ENCODE measurements at regions not wholly inside any gene's neighbourhood (a gene's known extent, or its start where the extent isn't known, plus 50 kb on each side); places are given as distances from the start of the nearest gene placed in this dataset.

GRCh38 chr3:107436029-107436428 is 58.8 kb downstream of the CCDC54 start:
- no peak overlapping the region for H4K5ac ChIP-seq (ENCODE audit: insufficient read length, low read depth, low read length)
- H4K20me1 ChIP-seq (replicated peaks in 1 of 2; ENCODE audit: control insufficient read depth in 1 of 2, insufficient read depth in 2 of 2, low read length in 2 of 2) = no peaks in the 10 kb centered on the region
- H2BK5ac ChIP-seq (ENCODE audit: low read depth, low read length) = no peak overlapping the region
- ChIA-PET POLR2A (ENCODE audit: partially characterized antibody) (no interaction called here), CTCF (ENCODE audit: partially characterized antibody) (interaction anchor here (0.9 kb wide), 1 partner anchor 25 kb away, joined by 4 read pairs; no protein-coding TSS in a partner anchor)
- H3K14ac ChIP-seq (ENCODE audit: insufficient read length) = no peak overlapping the region
- H3K23ac ChIP-seq (ENCODE audit: insufficient read length) = no peak overlapping the region
- H2AFZ ChIP-seq (ENCODE audit: low read length) = no peak overlapping the region
- no peak overlapping the region for H3K9ac ChIP-seq (replicated peaks in 1 of 4; ENCODE audit: extremely low read depth in 1 of 4, low read depth in 3 of 4, low read length in 3 of 4)
- FAIRE-seq (peak; percentile 13), DNase-seq (ENCODE audit: low read depth in 1 of 2, low spot score in 2 of 2) (no peak)
- no peak overlapping the region for H2AK5ac ChIP-seq (ENCODE audit: low read depth, low read length)
- peaks cover 5% of the 10 kb centered on the region; the same call in 1 of the 2 replicates for H3K23me2 ChIP-seq (ENCODE audit: low read depth, low read length)
- no peak overlapping the region for H2BK120ac ChIP-seq (replicated peaks; ENCODE audit: low read depth, low read length)
- H2BK15ac ChIP-seq (ENCODE audit: low read length) = no peak overlapping the region
- H3K9me3 ChIP-seq (ENCODE audit: insufficient read depth in 2 of 2, low read depth in 1 of 2, low read length in 1 of 2) = no peaks in the 10 kb centered on the region
- no peaks in the 10 kb centered on the region for H3K36me3 ChIP-seq (ENCODE audit: control insufficient read depth in 2 of 4, insufficient read depth in 4 of 4, low read length in 3 of 4)
- no peaks in the 10 kb centered on the region for H3K79me1 ChIP-seq (ENCODE audit: low read depth, low read length)
- H3K18ac ChIP-seq (ENCODE audit: extremely low read depth, low read length) = no peak overlapping the region
- H3K4me2 ChIP-seq (ENCODE audit: insufficient read depth in 1 of 2, low read depth in 2 of 2, low read length in 2 of 2) = no peak overlapping the region
- no peak overlapping the region for H3K27ac ChIP-seq (ENCODE audit: low read depth, low read length)
- H3K79me2 ChIP-seq (ENCODE audit: control insufficient read depth in 1 of 2, insufficient read depth in 2 of 2, low read length in 2 of 2) = no peaks in the 10 kb centered on the region
- H3K56ac ChIP-seq (replicated peaks; ENCODE audit: insufficient read length, low read depth, low read length) = no peak overlapping the region
- H3K27me3 ChIP-seq (replicated peaks in 1 of 4; ENCODE audit: control insufficient read depth in 3 of 4, extremely low read depth in 1 of 4, insufficient read depth in 3 of 4, low read length in 3 of 4) = peaks cover 0 to 5% (median 1%) of the 10 kb centered on the region in 4 experiments; a peak in 5 of 7 replicates
- TF ChIP-seq POLR2AphosphoS5 (IDR thresholded peaks at IDR 0.05; ENCODE audit: low read depth, low read length) (no peak), SP2 (IDR thresholded peaks at IDR 0.05; ENCODE audit: low read length) (no peak), MAX (IDR thresholded peaks at IDR 0.05) (no peak), JUND (IDR thresholded peaks at IDR 0.05; ENCODE audit: low read length) (no peak), SAP30 (IDR thresholded peaks at IDR 0.05; ENCODE audit: insufficient read depth, insufficient replicate concordance, low read length) (no peak), CBX5 (IDR thresholded peaks at IDR 0.05; ENCODE audit: low read depth, low read length) (no peak)
- no peak overlapping the region for H4K8ac ChIP-seq (ENCODE audit: extremely low read depth, insufficient read depth, low read length)
- H3K4me1 ChIP-seq (replicated peaks in 1 of 4; ENCODE audit: control insufficient read depth in 3 of 4, insufficient read depth in 4 of 4, low read length in 3 of 4) = no peaks in the 10 kb centered on the region; a peak in 1 of 7 replicates
- H2BK20ac ChIP-seq (ENCODE audit: low read length) = no peak overlapping the region
- no peak overlapping the region for H2BK12ac ChIP-seq (ENCODE audit: low read depth, low read length)
- H3K4ac ChIP-seq (replicated peaks; ENCODE audit: insufficient read length, low read depth, low read length) = no peak overlapping the region
- H4K91ac ChIP-seq (replicated peaks; ENCODE audit: insufficient read length, low read length) = no peak overlapping the region
- H3K4me3 ChIP-seq (ENCODE audit: extremely low read depth in 1 of 4, insufficient read depth in 2 of 4, low read depth in 3 of 4, low read length in 4 of 4) = no peak overlapping the region

All from H1 (cell line).